HepG2 (cell line): ENCODE measurements at regions not wholly inside any gene's neighbourhood (a gene's known extent, or its start where the extent isn't known, plus 50 kb on each side); places are given as distances from the start of the nearest gene placed in this dataset.

Experiments used
- ATAC-seq: fragments of 200-7000 bp; cut with Tn5 transposase; 3 replicates; pipeline ENCODE4 v1.9.1; 2020; ENCODE audit warnings: mild to moderate bottlenecking, moderate library complexity
- BruUV-seq: library from RNA; stranded (reverse); fragments of 400-500 nt; replicated peaks from 2 replicates; lab custom pipeline; 2021; lab: Mats Ljungman, UMichigan
- CTCF ChIA-PET: fragments of 300-600 bp; formaldehyde crosslinking; extraction: SDS; loops from one replicate; lab custom pipeline; 2021; ENCODE audit warnings: low total read pairs, inconsistent platforms, low intra/inter-chr PET ratio; lab: Yijun Ruan, JAX
- POLR2A ChIA-PET: fragments of 350-600 bp; sonication (Branson Sonifier 250); formaldehyde crosslinking; loops from one replicate; lab custom pipeline; 2020; ENCODE audit warnings: antibody characterized with exemption, inconsistent platforms; lab: Yijun Ruan, JAX
- DNase-seq: peaks from one replicate; pipeline ENCODE4 v3.0.0-alpha.2; 2015; ENCODE audit warnings: low spot score
- FAIRE-seq: peaks from 3 replicates; lab custom pipeline; 2011; peaks lifted over from hg19 to GRCh38; lab: Jason Lieb, UNC
- H2AFZ ChIP-seq: one replicate; pipeline ENCODE4 v1.6.1; 2011; ENCODE audit warnings: low read length, inconsistent platforms
- H3K27ac ChIP-seq: fragments of 300-600 bp; 3 replicates; pipeline ENCODE4 v1.8.0; 2011; ENCODE audit warnings: mixed run types, mild to moderate bottlenecking, mixed read lengths, low read length, inconsistent platforms; ENCODE audit not compliant: insufficient read depth; ENCODE audit errors: extremely low read length
- H3K27me3 ChIP-seq, 2 experiments: fragments of 200-600 bp in 1 of 2; 2 replicates in 1 of 2; 3 replicates in 1 of 2; pipeline versions ENCODE4 v1.6.0 to v1.8.0; 2011; ENCODE audit warnings: low read length in 2 of 2, mild to moderate bottlenecking in 2 of 2, moderate library complexity in 2 of 2, inconsistent platforms in 1 of 2; ENCODE audit not compliant: insufficient read depth in 2 of 2, control insufficient read depth in 1 of 2
- H3K36me3 ChIP-seq, 2 experiments: fragments of 200-600 bp in 1 of 2; replicated peaks in 1 of 2; 2 replicates in 1 of 2; 3 replicates in 1 of 2; pipeline versions ENCODE4 v1.5.1 to v1.8.0; 2011; ENCODE audit warnings: low read length in 2 of 2, inconsistent platforms in 1 of 2; ENCODE audit not compliant: insufficient read depth in 2 of 2, control insufficient read depth in 1 of 2
- H3K4me1 ChIP-seq: 2 replicates; pipeline ENCODE4 v1.5.1; 2012; ENCODE audit warnings: low read length, inconsistent platforms; ENCODE audit not compliant: insufficient read depth
- H3K4me2 ChIP-seq: 2 replicates; pipeline ENCODE4 v1.6.0; 2011; ENCODE audit warnings: low read depth, low read length, inconsistent platforms
- H3K4me3 ChIP-seq, 3 experiments: fragments of 200-600 bp in 1 of 3; sonication (generic), shearing (Covaris generic) in 1 of 3; replicated peaks in 1 of 3; 2 replicates each; pipeline ENCODE4 v1.5.1; 2011 to 2016; ENCODE audit warnings: low read length in 3 of 3, inconsistent platforms in 2 of 3, low read depth in 2 of 3, mild to moderate bottlenecking in 2 of 3, control low read depth in 1 of 3, mixed read lengths in 1 of 3; ENCODE audit not compliant: insufficient read depth in 1 of 3
- H3K79me2 ChIP-seq: one replicate; pipeline ENCODE4 v1.6.1; 2011; ENCODE audit warnings: low read length, inconsistent platforms; ENCODE audit not compliant: insufficient read depth
- H3K9ac ChIP-seq: 2 replicates; pipeline ENCODE4 v1.6.0; 2011; ENCODE audit warnings: mild to moderate bottlenecking, low read depth, low read length, inconsistent platforms; ENCODE audit not compliant: insufficient read depth
- H3K9me3 ChIP-seq: 2 replicates; pipeline ENCODE4 v1.5.1; 2012; ENCODE audit warnings: mild to moderate bottlenecking, low read length
- H4K20me1 ChIP-seq: 2 replicates; pipeline ENCODE4 v1.6.0; 2011; ENCODE audit warnings: inconsistent platforms, mild to moderate bottlenecking, low read length, moderate library complexity; ENCODE audit not compliant: insufficient read depth
- ATF5 ChIP-seq: sonication (generic); formaldehyde crosslinking; IDR thresholded peaks from 2 replicates; pipeline ENCODE4 v1.4.0; 2020; ENCODE audit warnings: mild to moderate bottlenecking, low read depth, missing genetic modification reagents
- GLMP ChIP-seq: sonication (generic); formaldehyde crosslinking; IDR thresholded peaks from 2 replicates; pipeline ENCODE4 v1.9.0; 2021; ENCODE audit warnings: missing genetic modification reagents, mild to moderate bottlenecking, borderline replicate concordance
- HMG20A ChIP-seq: IDR thresholded peaks from 2 replicates; pipeline ENCODE4 v1.6.1; 2016; ENCODE audit warnings: borderline replicate concordance
- HOMEZ ChIP-seq: IDR thresholded peaks from 2 replicates; pipeline ENCODE4 v1.6.1; 2016; ENCODE audit warnings: low read depth
- KAT8 ChIP-seq: IDR thresholded peaks from 2 replicates; pipeline ENCODE4 v1.6.1; 2016; ENCODE audit warnings: missing genetic modification reagents, missing compliant biosample characterization
- MYNN ChIP-seq: sonication (generic); formaldehyde crosslinking; IDR thresholded peaks from 2 replicates; pipeline ENCODE4 v1.4.0; 2020; ENCODE audit warnings: mild to moderate bottlenecking, low read depth, missing genetic modification reagents
- ZBTB21 ChIP-seq: sonication (generic); formaldehyde crosslinking; IDR thresholded peaks from 2 replicates; pipeline ENCODE4 v1.4.0; 2020; ENCODE audit warnings: missing genetic modification reagents
- ZMYM2 ChIP-seq: sonication (generic); formaldehyde crosslinking; IDR thresholded peaks from 2 replicates; pipeline ENCODE4 v1.8.0; 2022; ENCODE audit warnings: mild to moderate bottlenecking, missing genetic modification reagents
- ZSCAN20 ChIP-seq: sonication (generic); formaldehyde crosslinking; IDR thresholded peaks from 2 replicates; pipeline ENCODE4 v1.4.0; 2020; ENCODE audit warnings: missing genetic modification reagents, mild to moderate bottlenecking, borderline replicate concordance
- WGBS: methylation state at CpG from one replicate; pipeline ENCODE4 v1.1.6; 2017; ENCODE audit warnings: low lambda C conversion rate; 5-methylcytosine and 5-hydroxymethylcytosine counted together
- in situ Hi-C: cut with HindIII; loops from 2 replicates; pipeline ENCODE4 v1.10.0; 2017; ENCODE audit warnings: low pct_unique_long_range_greater_than_20kb; ENCODE audit not compliant: extremely low pct_ligation_motif_present
- intact Hi-C: fragments of 100-400 bp; cut with micrococcal nuclease; formaldehyde crosslinking; loops from one replicate; pipeline ENCODE4 v1.10.0; 2022; ENCODE audit not compliant: unreplicated experiment

GRCh38 chr11:29190313-29190712, 826.5 kb downstream of the KCNA4 start:
- Histone ChIP-seq H3K9me3 (peaks cover 10% of the 10 kb centered on the region; the same call in 1 of the 2 replicates), H3K9ac (no peak overlapping the region), H3K4me3 (no peak overlapping the region), H2AFZ (no peak overlapping the region), H3K36me3 (no peaks in the 10 kb centered on the region), H3K79me2 (no peaks in the 10 kb centered on the region), H3K27ac (no peak overlapping the region), H3K4me1 (no peaks in the 10 kb centered on the region), H4K20me1 (no peaks in the 10 kb centered on the region), H3K4me2 (no peak overlapping the region), H3K27me3 (no peaks in the 10 kb centered on the region)
- FAIRE-seq (no peak), DNase-seq (no peak), ATAC-seq (no peak)
- CTCF ChIA-PET, result no interaction called here
- TF ChIP-seq ZMYM2 (CRISPR knock-in tag) (no peak), ZBTB21 (CRISPR knock-in tag) (no peak)
- POLR2A ChIA-PET, result no interaction called here
- intact Hi-C loops (no loop called here), in situ Hi-C loops (no loop called here)
- BruUV-seq, result no TSS peak

- in situ Hi-C loops, result no loop called here
- TF ChIP-seq ATF5 (no peak), ZSCAN20 (CRISPR knock-in tag) (no peak), KAT8 (CRISPR knock-in tag) (no peak), HOMEZ (CRISPR knock-in tag) (no peak), MYNN (CRISPR knock-in tag) (no peak), HMG20A (no peak), GLMP (no peak)
- TF ChIP-seq, all 625 proteins: peak for 0
- DNase-seq (no peak), ATAC-seq (no peak), FAIRE-seq (no peak)
- H3K36me3 ChIP-seq, result no peaks in the 10 kb centered on the region
- 52% methylated on average over 1 of the region's 1 CpG for WGBS
- POLR2A ChIA-PET, result no interaction called here
- no peaks in the 10 kb centered on the region for H3K79me2 ChIP-seq
- BruUV-seq, result no TSS peak
- no peak overlapping the region for H3K9ac ChIP-seq
- intact Hi-C loops, result no loop called here
- H2AFZ ChIP-seq, result no peak overlapping the region
- H3K4me1 ChIP-seq, result no peaks in the 10 kb centered on the region
- CTCF ChIA-PET, result no interaction called here
- no peaks in the 10 kb centered on the region for H4K20me1 ChIP-seq
- H3K27ac ChIP-seq, result no peak overlapping the region
- peaks cover 10% of the 10 kb centered on the region; the same call in 1 of the 2 replicates for H3K9me3 ChIP-seq
- H3K27me3 ChIP-seq, result no peaks in the 10 kb centered on the region
- no peak overlapping the region for H3K4me2 ChIP-seq
- H3K4me3 ChIP-seq, result no peak overlapping the region
Observed at GRCh38 chr11:29187215-29187614, 829.6 kb downstream of the KCNA4 start.
